NCI-H2171 (cell line): ENCODE measurements at regions not wholly inside any gene's neighbourhood (a gene's known extent, or its start where the extent isn't known, plus 50 kb on each side); places are given as distances from the start of the nearest gene placed in this dataset.
A peak's percentile ranks its signal among the peaks of the same experiment; 100 is the strongest.

Experiments used
- DNase-seq: peaks from one replicate; lab custom pipeline; 2025; lab: John Stamatoyannopoulos, UW

- no peak for DNase-seq
Observed at GRCh38 chr20:48300529-48300928, 515.2 kb upstream of the SULF2 start.

GRCh38 chr20:48298851-48299484, 513.7 kb upstream of the SULF2 start:
- peak; percentile 92 for DNase-seq

GRCh38 chr20:48298433-48298832, 513.2 kb upstream of the SULF2 start:
- DNase-seq = no peak

GRCh38 chr20:48295966-48296421, 510.7 kb upstream of the SULF2 start:
- DNase-seq = no peak

GRCh38 chr20:48295445-48295903, 510.2 kb upstream of the SULF2 start:
- no peak for DNase-seq

- DNase-seq = no peak
Observed at GRCh38 chr20:48294942-48295341, 509.7 kb upstream of the SULF2 start.

GRCh38 chr20:48294196-48294595, 508.9 kb upstream of the SULF2 start:
- DNase-seq = no peak

GRCh38 chr20:48293671-48294070, 508.4 kb upstream of the SULF2 start:
- no peak for DNase-seq

- no peak for DNase-seq
Observed at GRCh38 chr20:48292806-48293205, 507.5 kb upstream of the SULF2 start.

GRCh38 chr20:48291896-48292295, 506.6 kb upstream of the SULF2 start:
- DNase-seq = no peak

GRCh38 chr20:48288930-48289507, 503.7 kb upstream of the SULF2 start:
- DNase-seq = no peak

GRCh38 chr20:48287552-48288170, 502.4 kb upstream of the SULF2 start:
- no peak for DNase-seq

GRCh38 chr20:48287021-48287494, 501.8 kb upstream of the SULF2 start:
- DNase-seq = no peak

GRCh38 chr20:48286601-48287000, 501.3 kb upstream of the SULF2 start:
- DNase-seq = no peak

- DNase-seq = no peak
Observed at GRCh38 chr20:48285656-48286055, 500.4 kb upstream of the SULF2 start.

- no peak for DNase-seq
Observed at GRCh38 chr20:48284837-48285236, 499.6 kb upstream of the SULF2 start.

GRCh38 chr20:48284315-48284714, 499.0 kb upstream of the SULF2 start:
- no peak for DNase-seq

GRCh38 chr20:48283470-48284110, 498.3 kb upstream of the SULF2 start:
- DNase-seq = no peak

GRCh38 chr20:48282591-48283228, 497.4 kb upstream of the SULF2 start:
- peak; percentile 38 for DNase-seq

- peak; percentile 85 for DNase-seq
Observed at GRCh38 chr20:48281501-48281900, 496.2 kb upstream of the SULF2 start.

GRCh38 chr20:48278961-48279481, 493.7 kb upstream of the SULF2 start:
- no peak for DNase-seq

- peak; percentile 55 for DNase-seq
Observed at GRCh38 chr20:48277266-48277665, 492.0 kb upstream of the SULF2 start.
